HepG2 (cell line): ENCODE measurements at regions not wholly inside any gene's neighbourhood (a gene's known extent, or its start where the extent isn't known, plus 50 kb on each side); places are given as distances from the start of the nearest gene placed in this dataset.

Source experiments
- ATAC-seq: fragments of 200-7000 bp; cut with Tn5 transposase; 3 replicates; pipeline ENCODE4 v1.9.1; 2020; ENCODE audit warnings: mild to moderate bottlenecking, moderate library complexity
- BruUV-seq: library from RNA; stranded (reverse); fragments of 400-500 nt; replicated peaks from 2 replicates; lab custom pipeline; 2021; lab: Mats Ljungman, UMichigan
- CTCF ChIA-PET: fragments of 300-600 bp; formaldehyde crosslinking; extraction: SDS; loops from one replicate; lab custom pipeline; 2021; ENCODE audit warnings: low total read pairs, inconsistent platforms, low intra/inter-chr PET ratio; lab: Yijun Ruan, JAX
- POLR2A ChIA-PET: fragments of 350-600 bp; sonication (Branson Sonifier 250); formaldehyde crosslinking; loops from one replicate; lab custom pipeline; 2020; ENCODE audit warnings: antibody characterized with exemption, inconsistent platforms; lab: Yijun Ruan, JAX
- DNase-seq: peaks from one replicate; pipeline ENCODE4 v3.0.0-alpha.2; 2015; ENCODE audit warnings: low spot score
- FAIRE-seq: peaks from 3 replicates; lab custom pipeline; 2011; peaks lifted over from hg19 to GRCh38; lab: Jason Lieb, UNC
- H2AFZ ChIP-seq: one replicate; pipeline ENCODE4 v1.6.1; 2011; ENCODE audit warnings: low read length, inconsistent platforms
- H3K27ac ChIP-seq: fragments of 300-600 bp; 3 replicates; pipeline ENCODE4 v1.8.0; 2011; ENCODE audit warnings: mixed run types, mild to moderate bottlenecking, mixed read lengths, low read length, inconsistent platforms; ENCODE audit not compliant: insufficient read depth; ENCODE audit errors: extremely low read length
- H3K27me3 ChIP-seq, 2 experiments: fragments of 200-600 bp in 1 of 2; 2 replicates in 1 of 2; 3 replicates in 1 of 2; pipeline versions ENCODE4 v1.6.0 to v1.8.0; 2011; ENCODE audit warnings: low read length in 2 of 2, mild to moderate bottlenecking in 2 of 2, moderate library complexity in 2 of 2, inconsistent platforms in 1 of 2; ENCODE audit not compliant: insufficient read depth in 2 of 2, control insufficient read depth in 1 of 2
- H3K36me3 ChIP-seq, 2 experiments: fragments of 200-600 bp in 1 of 2; replicated peaks in 1 of 2; 2 replicates in 1 of 2; 3 replicates in 1 of 2; pipeline versions ENCODE4 v1.5.1 to v1.8.0; 2011; ENCODE audit warnings: low read length in 2 of 2, inconsistent platforms in 1 of 2; ENCODE audit not compliant: insufficient read depth in 2 of 2, control insufficient read depth in 1 of 2
- H3K4me1 ChIP-seq: 2 replicates; pipeline ENCODE4 v1.5.1; 2012; ENCODE audit warnings: low read length, inconsistent platforms; ENCODE audit not compliant: insufficient read depth
- H3K4me2 ChIP-seq: 2 replicates; pipeline ENCODE4 v1.6.0; 2011; ENCODE audit warnings: low read depth, low read length, inconsistent platforms
- H3K4me3 ChIP-seq, 3 experiments: fragments of 200-600 bp in 1 of 3; sonication (generic), shearing (Covaris generic) in 1 of 3; replicated peaks in 1 of 3; 2 replicates each; pipeline ENCODE4 v1.5.1; 2011 to 2016; ENCODE audit warnings: low read length in 3 of 3, inconsistent platforms in 2 of 3, low read depth in 2 of 3, mild to moderate bottlenecking in 2 of 3, control low read depth in 1 of 3, mixed read lengths in 1 of 3; ENCODE audit not compliant: insufficient read depth in 1 of 3
- H3K79me2 ChIP-seq: one replicate; pipeline ENCODE4 v1.6.1; 2011; ENCODE audit warnings: low read length, inconsistent platforms; ENCODE audit not compliant: insufficient read depth
- H3K9ac ChIP-seq: 2 replicates; pipeline ENCODE4 v1.6.0; 2011; ENCODE audit warnings: mild to moderate bottlenecking, low read depth, low read length, inconsistent platforms; ENCODE audit not compliant: insufficient read depth
- H3K9me3 ChIP-seq: 2 replicates; pipeline ENCODE4 v1.5.1; 2012; ENCODE audit warnings: mild to moderate bottlenecking, low read length
- H4K20me1 ChIP-seq: 2 replicates; pipeline ENCODE4 v1.6.0; 2011; ENCODE audit warnings: inconsistent platforms, mild to moderate bottlenecking, low read length, moderate library complexity; ENCODE audit not compliant: insufficient read depth
- AHR ChIP-seq: IDR thresholded peaks from 2 replicates; pipeline ENCODE4 v1.6.1; 2018; ENCODE audit warnings: missing genetic modification reagents, missing compliant biosample characterization
- ESRRA ChIP-seq: sonication (generic); formaldehyde crosslinking; IDR thresholded peaks from 2 replicates; pipeline ENCODE4 v1.5.1; 2020; ENCODE audit warnings: mild to moderate bottlenecking, low read depth, missing genetic modification reagents
- FLYWCH1 ChIP-seq: sonication (generic); formaldehyde crosslinking; IDR thresholded peaks from 2 replicates; pipeline ENCODE4 v1.8.1; 2023; ENCODE audit warnings: mild to moderate bottlenecking, missing genetic modification reagents
- FOXK2 ChIP-seq: fragments of 450-650 bp; IDR thresholded peaks from 2 replicates; pipeline ENCODE4 v1.6.1; 2016
- GPN1 ChIP-seq: sonication (generic); formaldehyde crosslinking; IDR thresholded peaks from 2 replicates; pipeline ENCODE4 v1.5.1; 2020; ENCODE audit warnings: missing genetic modification reagents, borderline replicate concordance
- GTF2F1 ChIP-seq: fragments of 150-350 bp; IDR thresholded peaks from 2 replicates; pipeline ENCODE4 v1.6.1; 2014; ENCODE audit warnings: low read length
- HMGA1 ChIP-seq: sonication (generic); formaldehyde crosslinking; conservative IDR thresholded peaks from 2 replicates; pipeline ENCODE4 v1.4.0; 2020; ENCODE audit warnings: missing genetic modification reagents
- MYNN ChIP-seq: sonication (generic); formaldehyde crosslinking; IDR thresholded peaks from 2 replicates; pipeline ENCODE4 v1.4.0; 2020; ENCODE audit warnings: mild to moderate bottlenecking, low read depth, missing genetic modification reagents
- ZFP41 ChIP-seq: sonication (generic); formaldehyde crosslinking; IDR thresholded peaks from 2 replicates; pipeline ENCODE4 v1.4.0; 2020; ENCODE audit warnings: mild to moderate bottlenecking, missing genetic modification reagents, borderline replicate concordance
- ZFY ChIP-seq: sonication (generic); formaldehyde crosslinking; IDR thresholded peaks from 2 replicates; pipeline ENCODE4 v1.4.0; 2020; ENCODE audit warnings: missing genetic modification reagents
- ZKSCAN8 ChIP-seq: IDR thresholded peaks from 2 replicates; pipeline ENCODE4 v1.6.1; 2016; ENCODE audit warnings: borderline replicate concordance, missing genetic modification reagents, missing compliant biosample characterization
- ZNF251 ChIP-seq: sonication (generic); formaldehyde crosslinking; IDR thresholded peaks from 2 replicates; pipeline ENCODE4 v1.9.0; 2021; ENCODE audit warnings: mild to moderate bottlenecking, missing genetic modification reagents
- ZNF670 ChIP-seq: sonication (generic); formaldehyde crosslinking; IDR thresholded peaks from 2 replicates; pipeline ENCODE4 v1.8.0; 2022; ENCODE audit warnings: mild to moderate bottlenecking, missing genetic modification reagents, borderline replicate concordance
- ZNF713 ChIP-seq: sonication (generic); formaldehyde crosslinking; IDR thresholded peaks from 2 replicates; pipeline ENCODE4 v1.4.0; 2020; ENCODE audit warnings: mild to moderate bottlenecking, missing genetic modification reagents
- ZNF720 ChIP-seq: sonication (generic); formaldehyde crosslinking; IDR thresholded peaks from 2 replicates; pipeline ENCODE4 v1.4.0; 2020; ENCODE audit warnings: missing genetic modification reagents
- ZNF768 ChIP-seq: sonication (generic); formaldehyde crosslinking; IDR thresholded peaks from 2 replicates; pipeline ENCODE4 v1.4.0; 2020; ENCODE audit warnings: missing genetic modification reagents
- ZSCAN25 ChIP-seq: sonication (generic); formaldehyde crosslinking; IDR thresholded peaks from 2 replicates; pipeline ENCODE4 v1.8.0; 2022; ENCODE audit warnings: mild to moderate bottlenecking, missing genetic modification reagents
- WGBS: methylation state at CpG from one replicate; pipeline ENCODE4 v1.1.6; 2017; ENCODE audit warnings: low lambda C conversion rate; 5-methylcytosine and 5-hydroxymethylcytosine counted together
- in situ Hi-C: cut with HindIII; loops from 2 replicates; pipeline ENCODE4 v1.10.0; 2017; ENCODE audit warnings: low pct_unique_long_range_greater_than_20kb; ENCODE audit not compliant: extremely low pct_ligation_motif_present
- intact Hi-C: fragments of 100-400 bp; cut with micrococcal nuclease; formaldehyde crosslinking; loops from one replicate; pipeline ENCODE4 v1.10.0; 2022; ENCODE audit not compliant: unreplicated experiment
- TF ChIP-seq, protein P1 (sequence below): sonication (generic); formaldehyde crosslinking; IDR thresholded peaks from 2 replicates; pipeline ENCODE4 v1.5.0; 2020; ENCODE audit warnings: mild to moderate bottlenecking, missing genetic modification reagents, moderate library complexity
- TF ChIP-seq, protein P2 (sequence below): sonication (generic); formaldehyde crosslinking; IDR thresholded peaks from 2 replicates; pipeline ENCODE4 v1.5.1; 2020; ENCODE audit warnings: mild to moderate bottlenecking, missing genetic modification reagents, moderate library complexity
- TF ChIP-seq, protein P3 (sequence below): IDR thresholded peaks from 2 replicates; pipeline ENCODE4 v1.4.0; 2020; ENCODE audit warnings: mild to moderate bottlenecking, missing genetic modification reagents

DNA sequence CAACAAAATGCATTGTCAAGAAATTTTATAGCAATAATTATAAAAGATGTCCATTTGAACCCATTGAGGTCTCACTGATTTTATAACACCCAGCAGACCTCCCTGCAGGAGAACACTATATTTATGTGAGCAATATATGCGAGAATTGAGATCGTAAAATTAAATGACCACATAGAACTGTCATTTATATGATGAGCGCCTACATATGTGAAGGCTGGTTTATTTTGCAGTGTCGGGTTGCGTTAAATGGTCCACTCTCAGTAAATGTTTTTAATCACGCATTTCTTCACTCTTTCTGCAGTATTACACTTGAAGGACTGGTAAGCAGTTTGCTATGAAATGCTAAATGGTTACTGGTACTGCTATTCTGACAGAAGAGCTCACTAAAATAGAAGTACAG is 408.5 kb upstream of the AGTR1 start:
- FAIRE-seq (no peak), ATAC-seq (no peak), DNase-seq (no peak)
- no peak overlapping the region for H3K4me2 ChIP-seq
- no peaks in the 10 kb centered on the region for H3K4me1 ChIP-seq
- H3K9ac ChIP-seq: no peak overlapping the region
- TF ChIP-seq GTF2F1 (no peak), ZSCAN25 (CRISPR knock-in tag) (no peak), ZFP41 (no peak), AHR (CRISPR knock-in tag) (no peak), ZFY (CRISPR knock-in tag) (no peak), ZNF670 (CRISPR knock-in tag) (no peak), ZNF768 (no peak), HMGA1 (CRISPR knock-in tag) (no peak), FOXK2 (no peak), MYNN (CRISPR knock-in tag) (no peak), FLYWCH1 (no peak), ESRRA (no peak), ZNF251 (CRISPR knock-in tag) (no peak), ZNF713 (no peak), GPN1 (no peak), ZNF720 (CRISPR knock-in tag) (no peak), ZKSCAN8 (CRISPR knock-in tag) (no peak)
- TF ChIP-seq, protein P1, sequence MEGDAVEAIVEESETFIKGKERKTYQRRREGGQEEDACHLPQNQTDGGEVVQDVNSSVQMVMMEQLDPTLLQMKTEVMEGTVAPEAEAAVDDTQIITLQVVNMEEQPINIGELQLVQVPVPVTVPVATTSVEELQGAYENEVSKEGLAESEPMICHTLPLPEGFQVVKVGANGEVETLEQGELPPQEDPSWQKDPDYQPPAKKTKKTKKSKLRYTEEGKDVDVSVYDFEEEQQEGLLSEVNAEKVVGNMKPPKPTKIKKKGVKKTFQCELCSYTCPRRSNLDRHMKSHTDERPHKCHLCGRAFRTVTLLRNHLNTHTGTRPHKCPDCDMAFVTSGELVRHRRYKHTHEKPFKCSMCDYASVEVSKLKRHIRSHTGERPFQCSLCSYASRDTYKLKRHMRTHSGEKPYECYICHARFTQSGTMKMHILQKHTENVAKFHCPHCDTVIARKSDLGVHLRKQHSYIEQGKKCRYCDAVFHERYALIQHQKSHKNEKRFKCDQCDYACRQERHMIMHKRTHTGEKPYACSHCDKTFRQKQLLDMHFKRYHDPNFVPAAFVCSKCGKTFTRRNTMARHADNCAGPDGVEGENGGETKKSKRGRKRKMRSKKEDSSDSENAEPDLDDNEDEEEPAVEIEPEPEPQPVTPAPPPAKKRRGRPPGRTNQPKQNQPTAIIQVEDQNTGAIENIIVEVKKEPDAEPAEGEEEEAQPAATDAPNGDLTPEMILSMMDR: no peak
- TF ChIP-seq, protein P2, sequence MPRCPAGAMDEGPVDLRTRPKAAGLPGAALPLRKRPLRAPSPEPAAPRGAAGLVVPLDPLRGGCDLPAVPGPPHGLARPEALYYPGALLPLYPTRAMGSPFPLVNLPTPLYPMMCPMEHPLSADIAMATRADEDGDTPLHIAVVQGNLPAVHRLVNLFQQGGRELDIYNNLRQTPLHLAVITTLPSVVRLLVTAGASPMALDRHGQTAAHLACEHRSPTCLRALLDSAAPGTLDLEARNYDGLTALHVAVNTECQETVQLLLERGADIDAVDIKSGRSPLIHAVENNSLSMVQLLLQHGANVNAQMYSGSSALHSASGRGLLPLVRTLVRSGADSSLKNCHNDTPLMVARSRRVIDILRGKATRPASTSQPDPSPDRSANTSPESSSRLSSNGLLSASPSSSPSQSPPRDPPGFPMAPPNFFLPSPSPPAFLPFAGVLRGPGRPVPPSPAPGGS (CRISPR knock-in tag): no peak
- TF ChIP-seq, protein P3, sequence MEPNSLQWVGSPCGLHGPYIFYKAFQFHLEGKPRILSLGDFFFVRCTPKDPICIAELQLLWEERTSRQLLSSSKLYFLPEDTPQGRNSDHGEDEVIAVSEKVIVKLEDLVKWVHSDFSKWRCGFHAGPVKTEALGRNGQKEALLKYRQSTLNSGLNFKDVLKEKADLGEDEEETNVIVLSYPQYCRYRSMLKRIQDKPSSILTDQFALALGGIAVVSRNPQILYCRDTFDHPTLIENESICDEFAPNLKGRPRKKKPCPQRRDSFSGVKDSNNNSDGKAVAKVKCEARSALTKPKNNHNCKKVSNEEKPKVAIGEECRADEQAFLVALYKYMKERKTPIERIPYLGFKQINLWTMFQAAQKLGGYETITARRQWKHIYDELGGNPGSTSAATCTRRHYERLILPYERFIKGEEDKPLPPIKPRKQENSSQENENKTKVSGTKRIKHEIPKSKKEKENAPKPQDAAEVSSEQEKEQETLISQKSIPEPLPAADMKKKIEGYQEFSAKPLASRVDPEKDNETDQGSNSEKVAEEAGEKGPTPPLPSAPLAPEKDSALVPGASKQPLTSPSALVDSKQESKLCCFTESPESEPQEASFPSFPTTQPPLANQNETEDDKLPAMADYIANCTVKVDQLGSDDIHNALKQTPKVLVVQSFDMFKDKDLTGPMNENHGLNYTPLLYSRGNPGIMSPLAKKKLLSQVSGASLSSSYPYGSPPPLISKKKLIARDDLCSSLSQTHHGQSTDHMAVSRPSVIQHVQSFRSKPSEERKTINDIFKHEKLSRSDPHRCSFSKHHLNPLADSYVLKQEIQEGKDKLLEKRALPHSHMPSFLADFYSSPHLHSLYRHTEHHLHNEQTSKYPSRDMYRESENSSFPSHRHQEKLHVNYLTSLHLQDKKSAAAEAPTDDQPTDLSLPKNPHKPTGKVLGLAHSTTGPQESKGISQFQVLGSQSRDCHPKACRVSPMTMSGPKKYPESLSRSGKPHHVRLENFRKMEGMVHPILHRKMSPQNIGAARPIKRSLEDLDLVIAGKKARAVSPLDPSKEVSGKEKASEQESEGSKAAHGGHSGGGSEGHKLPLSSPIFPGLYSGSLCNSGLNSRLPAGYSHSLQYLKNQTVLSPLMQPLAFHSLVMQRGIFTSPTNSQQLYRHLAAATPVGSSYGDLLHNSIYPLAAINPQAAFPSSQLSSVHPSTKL: no peak
- intact Hi-C loops: no loop called here
- in situ Hi-C loops: no loop called here
- no peaks in the 10 kb centered on the region for H3K79me2 ChIP-seq
- ChIA-PET CTCF (no interaction called here), POLR2A (no interaction called here)
- no peaks in the 10 kb centered on the region for H4K20me1 ChIP-seq
- no peaks in the 10 kb centered on the region for H3K27me3 ChIP-seq
- no peaks in the 10 kb centered on the region for H3K9me3 ChIP-seq
- no peak overlapping the region for H3K4me3 ChIP-seq
- BruUV-seq: no TSS peak
- H2AFZ ChIP-seq: no peak overlapping the region
- no peaks in the 10 kb centered on the region for H3K36me3 ChIP-seq
- H3K27ac ChIP-seq: no peak overlapping the region
- WGBS: 33% methylated on average over 6 of the region's 6 CpGs
